ENCODE measurements at regions not wholly inside any gene's neighbourhood (a gene's known extent, or its start where the extent isn't known, plus 50 kb on each side); places are given as distances from the start of the nearest gene placed in this dataset.
A peak's percentile ranks its signal among the peaks of the same experiment; 100 is the strongest.

- H3K4me3 ChIP-seq (ENCODE audit: low read length), result no peak overlapping the region
- no peaks in the 10 kb centered on the region for H3K9me3 ChIP-seq (ENCODE audit: control insufficient read depth, low read length)
- DNase-seq, result no peak
- no peaks in the 10 kb centered on the region for H3K27me3 ChIP-seq (ENCODE audit: control insufficient read depth, insufficient read depth)
- WGBS, result 93% methylated on average over 4 of the region's 4 CpGs
- H3K4me1 ChIP-seq (ENCODE audit: control insufficient read depth, insufficient read depth, low read length), result peaks cover 4% of the 10 kb centered on the region
- intact Hi-C loops (cut with DNase I), result no loop called here
- ATAC-seq, result no peak
- no peak overlapping the region for H3K27ac ChIP-seq (ENCODE audit: low read length)
Measured at GRCh38 chr3:107117156-107117555, 260.1 kb upstream of the CCDC54 start.

DNA sequence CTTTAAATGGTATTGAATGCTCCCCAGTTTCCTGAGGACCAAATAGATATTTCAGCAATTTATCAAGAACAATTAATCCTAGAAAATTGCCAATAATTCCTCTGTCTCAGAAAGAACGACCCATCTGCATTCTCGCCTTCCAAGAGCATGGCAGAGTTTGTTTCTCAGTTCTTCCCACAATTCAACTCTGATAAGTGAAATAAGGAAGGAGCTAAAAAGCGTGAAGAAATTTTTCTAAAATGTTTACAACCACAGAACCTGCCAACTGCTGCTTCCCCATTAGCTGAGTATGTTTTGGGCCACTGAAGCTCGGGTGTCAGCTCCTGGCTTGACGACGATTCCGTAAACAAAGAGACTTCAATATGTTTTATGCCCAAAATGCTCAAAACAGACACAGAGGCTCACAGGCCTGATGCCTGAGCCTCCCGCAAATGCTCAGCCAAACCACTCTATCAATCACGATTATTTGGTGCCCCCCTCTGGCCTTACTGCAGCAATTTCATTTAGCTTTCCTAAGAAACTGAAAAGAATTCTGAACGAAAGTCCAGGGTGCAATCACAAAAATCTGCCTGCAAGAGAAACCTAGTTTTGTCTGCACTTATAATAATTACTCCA lies 259.2 kb upstream of the CCDC54 start:
- peaks cover 4% of the 10 kb centered on the region for H3K4me1 ChIP-seq (ENCODE audit: control insufficient read depth, insufficient read depth, low read length)
- no peak overlapping the region for H3K4me3 ChIP-seq (ENCODE audit: low read length)
- ATAC-seq (peak; percentile 77 to 78), DNase-seq (peak in 2 of 3 donors; percentile 24 to 70)
- no peaks in the 10 kb centered on the region for H3K9me3 ChIP-seq (ENCODE audit: control insufficient read depth, low read length)
- intact Hi-C loops (cut with DNase I), result no loop called here
- H3K27ac ChIP-seq (ENCODE audit: low read length), result no peak overlapping the region
- H3K27me3 ChIP-seq (ENCODE audit: control insufficient read depth, insufficient read depth), result no peaks in the 10 kb centered on the region
- 27% methylated on average over 10 of the region's 10 CpGs for WGBS

DNA sequence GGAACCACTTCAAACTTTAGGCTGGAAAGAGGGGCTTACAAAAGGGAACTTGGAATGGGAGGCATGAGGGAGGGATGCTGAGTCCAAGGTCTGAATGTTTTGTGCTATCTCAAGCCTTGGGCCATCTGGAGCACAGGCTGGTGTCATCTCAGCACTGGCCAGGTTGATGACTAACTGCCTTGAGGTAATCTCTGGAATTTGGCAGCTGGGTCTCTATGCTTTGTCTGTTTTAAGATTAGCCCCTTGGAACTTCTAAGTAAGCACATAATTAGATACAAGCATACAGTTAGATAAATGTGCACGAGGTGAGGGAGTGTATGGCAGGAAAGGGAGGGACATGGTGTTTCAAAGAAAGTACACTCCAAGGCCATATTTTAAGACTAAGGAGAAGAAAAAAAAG lies 252.4 kb upstream of the CCDC54 start:
- Histone ChIP-seq H3K9me3 (ENCODE audit: control insufficient read depth, low read length) (no peaks in the 10 kb centered on the region), H3K27me3 (ENCODE audit: control insufficient read depth, insufficient read depth) (no peaks in the 10 kb centered on the region), H3K27ac (ENCODE audit: low read length) (no peak overlapping the region), H3K4me3 (ENCODE audit: low read length) (no peak overlapping the region), H3K4me1 (ENCODE audit: control insufficient read depth, insufficient read depth, low read length) (no peaks in the 10 kb centered on the region)
- ATAC-seq, result peak; percentile 78 to 93
- peak in 2 of 3 donors; percentile 35 to 51 for DNase-seq
- intact Hi-C loops (cut with DNase I), result no loop called here
- 22% methylated on average over 1 of the region's 1 CpG for WGBS

GRCh38 chr3:107128946-107129345 lies 248.3 kb upstream of the CCDC54 start:
- intact Hi-C loops (cut with DNase I), result no loop called here
- WGBS, result 18% methylated on average over 3 of the region's 3 CpGs
- H3K9me3 ChIP-seq (ENCODE audit: control insufficient read depth, low read length), result no peaks in the 10 kb centered on the region
- ATAC-seq (no peak), DNase-seq (no peak)
- H3K27me3 ChIP-seq (ENCODE audit: control insufficient read depth, insufficient read depth), result no peaks in the 10 kb centered on the region
- H3K4me3 ChIP-seq (ENCODE audit: low read length), result no peak overlapping the region
- H3K27ac ChIP-seq (ENCODE audit: low read length), result no peak overlapping the region
- no peaks in the 10 kb centered on the region for H3K4me1 ChIP-seq (ENCODE audit: control insufficient read depth, insufficient read depth, low read length)

DNA sequence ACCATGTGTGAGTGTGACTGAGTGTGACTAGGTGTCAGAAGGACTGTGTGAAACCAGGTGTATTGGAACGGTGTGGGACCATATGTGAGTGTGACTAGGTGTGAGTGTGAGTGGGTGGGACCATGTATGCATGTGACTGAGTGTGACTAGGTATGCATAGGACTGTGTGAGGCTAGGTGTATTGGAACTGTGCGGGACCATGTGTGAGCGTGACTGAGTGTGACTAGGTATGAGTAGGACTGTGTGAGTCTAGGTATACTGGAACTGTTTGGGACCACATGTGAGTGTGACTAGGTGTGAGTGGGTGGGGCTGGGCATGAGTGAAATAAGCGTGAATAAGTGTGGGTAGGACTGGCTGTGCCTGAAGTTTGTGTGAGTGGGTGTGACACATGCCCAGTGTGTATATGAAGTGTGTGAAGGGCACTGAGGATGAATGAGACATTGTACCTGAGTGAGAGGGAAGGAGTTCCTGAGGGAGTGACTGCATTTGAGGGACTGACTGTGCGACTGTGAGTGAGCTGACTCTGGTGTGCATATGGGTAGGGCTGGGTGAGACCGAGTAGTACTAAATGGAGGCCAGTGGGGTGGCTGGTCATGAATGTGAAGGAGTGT lies 247.0 kb upstream of the CCDC54 start:
- intact Hi-C loops (cut with DNase I), result no loop called here
- ATAC-seq, result peak in 1 of 2 donors; percentile 20
- no peak overlapping the region for H3K27ac ChIP-seq (ENCODE audit: low read length)

GRCh38 chr3:107132674-107133073 lies 244.6 kb upstream of the CCDC54 start:
- Histone ChIP-seq H3K27me3 (ENCODE audit: control insufficient read depth, insufficient read depth) (no peaks in the 10 kb centered on the region), H3K9me3 (ENCODE audit: control insufficient read depth, low read length) (no peaks in the 10 kb centered on the region), H3K4me1 (ENCODE audit: control insufficient read depth, insufficient read depth, low read length) (no peaks in the 10 kb centered on the region), H3K27ac (ENCODE audit: low read length) (no peak overlapping the region), H3K4me3 (ENCODE audit: low read length) (no peak overlapping the region)
- WGBS, result 91% methylated on average over 11 of the region's 11 CpGs
- no peak for DNase-seq
- intact Hi-C loops (cut with DNase I), result no loop called here
- no peak for ATAC-seq

More for the DNA sequence above, 247.0 kb upstream of the CCDC54 start:
- H3K27me3 ChIP-seq (ENCODE audit: control insufficient read depth, insufficient read depth), result no peaks in the 10 kb centered on the region
- WGBS, result 96% methylated on average over 6 of the region's 6 CpGs
- H3K9me3 ChIP-seq (ENCODE audit: control insufficient read depth, low read length), result no peaks in the 10 kb centered on the region
- H3K4me1 ChIP-seq (ENCODE audit: control insufficient read depth, insufficient read depth, low read length), result no peaks in the 10 kb centered on the region
- no peak overlapping the region for H3K4me3 ChIP-seq (ENCODE audit: low read length)
- DNase-seq, result no peak

DNA sequence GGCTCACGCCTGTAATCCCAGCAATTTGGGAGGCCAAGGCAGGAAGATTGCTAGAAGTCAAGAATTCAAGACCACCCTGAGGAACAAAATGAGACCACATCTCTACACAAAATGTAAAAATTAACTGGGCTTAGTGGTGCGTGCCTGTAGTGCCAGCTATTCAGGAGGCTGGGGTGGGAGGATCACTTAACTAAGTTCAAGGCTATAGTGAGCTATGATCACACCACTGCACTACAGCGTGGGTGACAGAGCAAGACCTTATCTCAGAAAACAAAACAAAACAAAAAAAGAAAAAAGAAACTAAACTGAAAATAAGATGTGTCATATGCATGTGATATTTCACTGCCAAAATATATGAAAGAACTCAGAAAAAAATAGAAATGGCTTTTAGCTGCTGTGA lies 243.3 kb upstream of the CCDC54 start:
- intact Hi-C loops (cut with DNase I), result no loop called here
- Histone ChIP-seq H3K27ac (ENCODE audit: low read length) (no peak overlapping the region), H3K27me3 (ENCODE audit: control insufficient read depth, insufficient read depth) (no peaks in the 10 kb centered on the region), H3K9me3 (ENCODE audit: control insufficient read depth, low read length) (no peaks in the 10 kb centered on the region), H3K4me3 (ENCODE audit: low read length) (no peak overlapping the region), H3K4me1 (ENCODE audit: control insufficient read depth, insufficient read depth, low read length) (no peaks in the 10 kb centered on the region)
- ATAC-seq, result no peak
- WGBS, result 82% methylated on average over 3 of the region's 3 CpGs
- no peak for DNase-seq

- H3K27ac ChIP-seq (ENCODE audit: low read length), result no peak overlapping the region
Measured at GRCh38 chr3:107142171-107142570, 235.1 kb upstream of the CCDC54 start.

GRCh38 chr3:107142786-107143575 lies 234.3 kb upstream of the CCDC54 start:
- H3K27me3 ChIP-seq (ENCODE audit: control insufficient read depth, insufficient read depth), result no peaks in the 10 kb centered on the region
- H3K27ac ChIP-seq (ENCODE audit: low read length), result no peak overlapping the region
- no peak overlapping the region for H3K4me3 ChIP-seq (ENCODE audit: low read length)
- 52% methylated on average over 4 of the region's 4 CpGs for WGBS
- no peaks in the 10 kb centered on the region for H3K4me1 ChIP-seq (ENCODE audit: control insufficient read depth, insufficient read depth, low read length)
- intact Hi-C loops (cut with DNase I), result no loop called here
- H3K9me3 ChIP-seq (ENCODE audit: control insufficient read depth, low read length), result no peaks in the 10 kb centered on the region
- ATAC-seq (no peak), DNase-seq (no peak)

More at GRCh38 chr3:107142171-107142570, 235.1 kb upstream of the CCDC54 start:
- no peak for DNase-seq
- intact Hi-C loops (cut with DNase I), result no loop called here
- no peak overlapping the region for H3K4me3 ChIP-seq (ENCODE audit: low read length)
- no peaks in the 10 kb centered on the region for H3K9me3 ChIP-seq (ENCODE audit: control insufficient read depth, low read length)
- no peaks in the 10 kb centered on the region for H3K27me3 ChIP-seq (ENCODE audit: control insufficient read depth, insufficient read depth)
- no peak for ATAC-seq
- WGBS, result 95% methylated on average over 1 of the region's 1 CpG
- no peaks in the 10 kb centered on the region for H3K4me1 ChIP-seq (ENCODE audit: control insufficient read depth, insufficient read depth, low read length)

- Histone ChIP-seq H3K27ac (ENCODE audit: low read length) (no peak overlapping the region), H3K4me3 (ENCODE audit: low read length) (no peak overlapping the region), H3K27me3 (ENCODE audit: control insufficient read depth, insufficient read depth) (no peaks in the 10 kb centered on the region), H3K4me1 (ENCODE audit: control insufficient read depth, insufficient read depth, low read length) (peaks cover 2% of the 10 kb centered on the region), H3K9me3 (ENCODE audit: control insufficient read depth, low read length) (no peaks in the 10 kb centered on the region)
- 65% methylated on average over 4 of the region's 4 CpGs for WGBS
- intact Hi-C loops (cut with DNase I), result no loop called here
- no peak for ATAC-seq
- DNase-seq, result no peak
Measured at GRCh38 chr3:107150675-107151074, 226.6 kb upstream of the CCDC54 start.

- Histone ChIP-seq H3K9me3 (ENCODE audit: control insufficient read depth, low read length) (no peaks in the 10 kb centered on the region), H3K27me3 (ENCODE audit: control insufficient read depth, insufficient read depth) (no peaks in the 10 kb centered on the region), H3K4me3 (ENCODE audit: low read length) (no peak overlapping the region), H3K4me1 (ENCODE audit: control insufficient read depth, insufficient read depth, low read length) (peaks cover 2% of the 10 kb centered on the region), H3K27ac (ENCODE audit: low read length) (no peak overlapping the region)
- intact Hi-C loops (cut with DNase I), result no loop called here
- DNase-seq (no peak), ATAC-seq (peak; percentile 64 to 77)
- 59% methylated on average over 4 of the region's 4 CpGs for WGBS
Measured at GRCh38 chr3:107153981-107154380, 223.3 kb upstream of the CCDC54 start.

Measured in right cardiac atrium (tissue), 5 donors.